Common myeloid progenitor, CD34-positive (primary cell): ENCODE measurements at regions not wholly inside any gene's neighbourhood (a gene's known extent, or its start where the extent isn't known, plus 50 kb on each side); places are given as distances from the start of the nearest gene placed in this dataset.
"Not testable (repeated sequence)": the region's sequence is repeated elsewhere in the genome, so short reads cannot be mapped to it uniquely, and the experiment has no call there.

Source experiments
- CTCF ChIA-PET: fragments of 350-600 bp; sonication (Branson Sonifier 250); formaldehyde crosslinking; loops from one replicate; lab custom pipeline; 2021; ENCODE audit warnings: antibody characterized with exemption; lab: Charles Lee
- POLR2A ChIA-PET: fragments of 350-600 bp; sonication (Branson Sonifier 250); formaldehyde crosslinking; loops from one replicate; lab custom pipeline; 2021; ENCODE audit warnings: antibody characterized with exemption; lab: Charles Lee
- DNase-seq, 3 donors: peaks; one replicate each; pipeline versions ENCODE4 v3.0.0 to v3.0.0-alpha.2; 2013
- H3K27ac ChIP-seq, 2 experiments: 1 replicate in 1 of 2; 2 replicates in 1 of 2; pipeline ENCODE4 v1.7.0; 2013; ENCODE audit warnings: inconsistent platforms in 2 of 2, low read length in 2 of 2, mild to moderate bottlenecking in 2 of 2, low read depth in 1 of 2, moderate library complexity in 1 of 2; ENCODE audit not compliant: severe bottlenecking in 2 of 2, insufficient read depth in 1 of 2, poor library complexity in 1 of 2
- H3K27me3 ChIP-seq, 5 experiments: replicated peaks in 2 of 5; 1 replicate in 3 of 5; 2 replicates in 2 of 5; pipeline versions ENCODE4 v1.6.1 to v1.7.0; 2013; ENCODE audit warnings: low read length in 4 of 5, mild to moderate bottlenecking in 2 of 5, moderate library complexity in 2 of 5, inconsistent platforms in 1 of 5; ENCODE audit not compliant: insufficient read depth in 5 of 5, control insufficient read depth in 4 of 5
- H3K36me3 ChIP-seq, 4 experiments: 1 replicate in 2 of 4; 2 replicates in 2 of 4; pipeline versions ENCODE4 v1.6.1 to v1.7.0; 2013; ENCODE audit warnings: low read length in 3 of 4, control low read depth in 1 of 4, mild to moderate bottlenecking in 1 of 4; ENCODE audit not compliant: control insufficient read depth in 4 of 4, insufficient read depth in 4 of 4
- H3K4me1 ChIP-seq, 4 experiments: 1 replicate in 3 of 4; 2 replicates in 1 of 4; pipeline versions ENCODE4 v1.6.1 to v1.7.1; 2013; ENCODE audit warnings: low read length in 3 of 4, mild to moderate bottlenecking in 3 of 4, control low read depth in 1 of 4, inconsistent platforms in 1 of 4, moderate library complexity in 1 of 4; ENCODE audit not compliant: control insufficient read depth in 4 of 4, insufficient read depth in 4 of 4; ENCODE audit errors: control extremely low read depth in 1 of 4
- H3K4me3 ChIP-seq, 7 experiments: 1 replicate in 4 of 7; 2 replicates in 3 of 7; pipeline versions ENCODE4 v1.5.1 to v1.7.0; 2013; ENCODE audit warnings: mild to moderate bottlenecking in 7 of 7, low read length in 6 of 7, moderate library complexity in 6 of 7, inconsistent platforms in 2 of 7, low read depth in 2 of 7, control low read depth in 1 of 7; ENCODE audit not compliant: insufficient read depth in 4 of 7, control insufficient read depth in 1 of 7; ENCODE audit errors: extremely low read depth in 1 of 7
- H3K9me3 ChIP-seq, 5 experiments: 1 replicate in 4 of 5; 2 replicates in 1 of 5; pipeline versions ENCODE4 v1.6.1 to v1.7.1; 2013; ENCODE audit warnings: low read length in 4 of 5, mild to moderate bottlenecking in 2 of 5, inconsistent platforms in 1 of 5, low read depth in 1 of 5, moderate library complexity in 1 of 5; ENCODE audit not compliant: control insufficient read depth in 4 of 5, insufficient read depth in 2 of 5; ENCODE audit errors: control extremely low read depth in 1 of 5
- WGBS: methylation state at CpG from one replicate; pipeline ENCODE4 v1.1.5; 2013; ENCODE audit not compliant: insufficient coverage; 5-methylcytosine and 5-hydroxymethylcytosine counted together

- WGBS: 67% methylated on average over 1 of the region's 2 CpGs
Measured at GRCh38 chr2:150675807-150676206, 188.3 kb upstream of the RND3 start.

GRCh38 chr2:150674283-150674682 lies 186.8 kb upstream of the RND3 start:
- Histone ChIP-seq H3K27ac (no peak overlapping the region), H3K4me1 (no peaks in the 10 kb centered on the region), H3K36me3 (no peaks in the 10 kb centered on the region), H3K4me3 (no peak overlapping the region), H3K27me3 (no peaks in the 10 kb centered on the region), H3K9me3 (no peaks in the 10 kb centered on the region)
- no peak for DNase-seq
- ChIA-PET POLR2A (no interaction called here), CTCF (no interaction called here)
- no CpG with 5 or more reads among the region's 3 CpGs for WGBS

More at GRCh38 chr2:150675807-150676206, 188.3 kb upstream of the RND3 start:
- H3K27me3 ChIP-seq: no peaks in the 10 kb centered on the region
- H3K4me1 ChIP-seq: no peaks in the 10 kb centered on the region
- H3K9me3 ChIP-seq: peaks cover 0 to 2% (median 0%) of the 10 kb centered on the region in 5 experiments
- no peak overlapping the region for H3K4me3 ChIP-seq
- ChIA-PET CTCF (no interaction called here), POLR2A (interaction anchor here (0.5 kb wide), 1 partner anchor 74 kb away, joined by 3 read pairs; no protein-coding TSS in a partner anchor)
- H3K36me3 ChIP-seq: no peaks in the 10 kb centered on the region
- no peak overlapping the region for H3K27ac ChIP-seq
- peak in 2 of 3 donors; percentile 5 to 43 for DNase-seq

GRCh38 chr2:150672311-150672710 lies 184.8 kb upstream of the RND3 start:
- no peaks in the 10 kb centered on the region for H3K4me1 ChIP-seq
- no peak overlapping the region for H3K27ac ChIP-seq
- no peak overlapping the region for H3K4me3 ChIP-seq
- no peak for DNase-seq
- no peaks in the 10 kb centered on the region for H3K9me3 ChIP-seq
- ChIA-PET CTCF (no interaction called here), POLR2A (no interaction called here)
- no CpG with 5 or more reads among the region's 2 CpGs for WGBS
- no peaks in the 10 kb centered on the region for H3K36me3 ChIP-seq
- no peaks in the 10 kb centered on the region for H3K27me3 ChIP-seq

GRCh38 chr2:150669492-150669891 lies 182.0 kb upstream of the RND3 start:
- ChIA-PET POLR2A (no interaction called here), CTCF (no interaction called here)
- Histone ChIP-seq H3K27me3 (no peaks in the 10 kb centered on the region), H3K9me3 (no peaks in the 10 kb centered on the region), H3K4me3 (no peak overlapping the region), H3K27ac (no peak overlapping the region), H3K36me3 (no peaks in the 10 kb centered on the region), H3K4me1 (no peaks in the 10 kb centered on the region)
- DNase-seq: no peak
- WGBS: no CpG with 5 or more reads among the region's 3 CpGs

- H3K9me3 ChIP-seq, DNase-seq, H3K27me3 ChIP-seq, CTCF ChIA-PET, H3K27ac ChIP-seq, H3K4me1 ChIP-seq, POLR2A ChIA-PET, H3K4me3 ChIP-seq, H3K36me3 ChIP-seq: not testable (repeated sequence)
Measured at GRCh38 chr2:150667039-150667438, 179.6 kb upstream of the RND3 start.

- H3K27ac ChIP-seq: no peak overlapping the region
- H3K27me3 ChIP-seq: no peaks in the 10 kb centered on the region
- H3K36me3 ChIP-seq: no peaks in the 10 kb centered on the region
- WGBS: 86% methylated on average over 1 of the region's 1 CpG
- peaks cover 0 to 6% (median 0%) of the 10 kb centered on the region in 5 experiments for H3K9me3 ChIP-seq
- H3K4me3 ChIP-seq: no peak overlapping the region
- H3K4me1 ChIP-seq: no peaks in the 10 kb centered on the region
- ChIA-PET CTCF (no interaction called here), POLR2A (no interaction called here)
- no peak for DNase-seq
Measured at GRCh38 chr2:150663143-150663542, 175.7 kb upstream of the RND3 start.

- WGBS: 94% methylated on average over 2 of the region's 2 CpGs
- POLR2A ChIA-PET: no interaction called here
- Histone ChIP-seq H3K9me3 (no peaks in the 10 kb centered on the region), H3K27ac (no peak overlapping the region), H3K4me1 (no peaks in the 10 kb centered on the region), H3K36me3 (no peaks in the 10 kb centered on the region), H3K4me3 (no peak overlapping the region), H3K27me3 (no peaks in the 10 kb centered on the region)
- no peak for DNase-seq
- CTCF ChIA-PET: no interaction called here
Measured at GRCh38 chr2:150656002-150656401, 168.5 kb upstream of the RND3 start.
